Left renal cortex interstitium (tissue), 4 donors: ENCODE measurements at regions not wholly inside any gene's neighbourhood (a gene's known extent, or its start where the extent isn't known, plus 50 kb on each side); places are given as distances from the start of the nearest gene placed in this dataset.

Source experiments
- DNase-seq, 4 donors: peaks; one replicate each; pipeline ENCODE4 v3.0.0-alpha.2; 2013; ENCODE audit warnings: low read depth in 4 of 4, low spot score in 2 of 4, missing footprints in 1 of 4

DNA sequence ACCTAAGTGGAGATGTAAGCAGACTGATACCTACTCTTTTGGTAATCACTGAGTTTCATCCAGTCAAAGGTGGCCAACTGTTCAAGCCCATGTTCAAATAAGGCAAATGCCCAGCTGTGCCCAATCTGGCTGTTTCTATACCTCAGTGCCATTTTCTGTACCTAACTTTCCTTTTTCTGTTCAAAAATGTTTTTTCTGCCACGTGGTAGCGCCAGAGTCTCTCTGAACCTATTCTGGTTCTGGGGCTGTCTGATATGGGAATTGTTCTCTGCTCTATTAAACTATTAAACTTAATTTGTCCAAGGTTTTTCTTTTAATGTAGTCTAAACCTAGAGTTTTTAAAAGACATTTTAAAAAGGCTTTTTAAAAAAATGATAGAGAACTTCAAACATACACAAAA, 391.2 kb downstream of the NOVA1 start:
- no peak for DNase-seq

DNA sequence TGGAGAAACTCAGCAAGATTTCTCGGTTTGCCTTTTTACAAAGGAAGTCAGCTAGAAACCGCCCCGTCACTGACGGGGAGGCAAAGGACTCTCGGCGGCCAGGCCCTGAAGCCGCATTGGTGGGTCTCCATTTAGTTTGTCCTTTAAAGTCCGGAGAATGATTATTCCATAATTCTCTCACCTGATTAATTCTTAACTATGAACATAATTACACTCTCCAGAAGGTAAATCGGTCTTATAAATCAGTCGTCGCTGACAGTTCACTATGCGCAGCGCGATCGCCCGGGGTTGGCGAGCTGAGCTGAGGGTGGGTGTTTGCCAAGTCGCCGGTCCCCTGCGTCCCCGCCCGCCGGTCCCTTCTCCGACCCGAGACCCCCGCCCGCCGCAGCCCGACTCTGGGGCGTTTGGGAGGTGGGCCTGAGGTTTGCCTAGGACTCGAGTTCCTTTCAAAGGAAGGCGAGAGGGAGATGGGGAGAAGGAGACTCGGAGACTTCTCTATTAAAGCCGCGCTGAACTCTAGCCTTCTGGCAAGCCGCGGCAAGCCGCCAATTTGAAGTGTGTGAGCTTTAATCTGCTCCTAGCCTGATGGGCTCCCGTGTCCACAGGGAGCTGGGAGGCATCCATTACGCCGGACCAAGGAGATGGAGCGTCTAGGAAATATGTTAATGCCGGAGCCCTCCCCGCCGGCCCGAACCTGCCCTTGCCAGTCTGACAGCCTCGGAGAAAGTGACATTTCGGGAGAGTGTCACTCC, 392.9 kb downstream of the NOVA1 start:
- DNase-seq: peak; percentile 18 to 52 (median 42)

DNA sequence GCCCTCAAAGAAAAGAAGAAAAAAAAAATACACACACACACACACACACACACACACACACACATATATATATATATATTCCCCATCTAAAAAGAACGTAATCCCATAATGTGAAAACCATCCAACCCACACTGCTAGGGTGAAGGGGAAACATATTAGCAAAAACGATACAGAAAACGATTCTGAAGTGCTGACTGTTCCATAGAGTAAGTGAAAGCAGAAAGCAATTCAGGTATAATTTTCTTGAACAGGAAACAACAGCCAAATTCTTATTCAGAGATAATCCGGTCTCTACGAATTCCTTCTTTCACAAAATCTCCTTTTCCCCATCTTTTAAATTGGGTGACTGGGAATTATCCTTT, 393.5 kb downstream of the NOVA1 start:
- DNase-seq: peak in 2 of 4 donors; percentile 18 to 23

DNA sequence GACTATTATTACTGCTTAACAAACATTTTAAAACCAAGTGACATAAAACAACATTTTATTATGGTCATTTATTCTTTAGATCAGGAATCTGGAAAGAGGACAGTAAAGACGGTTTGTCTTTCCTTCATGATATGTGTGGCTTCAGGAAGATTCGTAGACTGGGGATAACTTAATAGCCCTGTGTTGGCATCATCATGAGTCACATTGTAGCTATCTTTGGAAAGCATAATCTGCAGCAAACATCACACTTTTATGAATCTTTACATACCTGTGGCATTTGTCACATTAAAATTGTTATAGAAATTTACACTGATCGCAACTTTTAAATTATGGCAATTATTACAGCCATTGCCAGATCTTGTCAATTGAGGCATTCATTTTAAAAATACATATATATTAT, 397.1 kb downstream of the NOVA1 start:
- no peak for DNase-seq

DNA sequence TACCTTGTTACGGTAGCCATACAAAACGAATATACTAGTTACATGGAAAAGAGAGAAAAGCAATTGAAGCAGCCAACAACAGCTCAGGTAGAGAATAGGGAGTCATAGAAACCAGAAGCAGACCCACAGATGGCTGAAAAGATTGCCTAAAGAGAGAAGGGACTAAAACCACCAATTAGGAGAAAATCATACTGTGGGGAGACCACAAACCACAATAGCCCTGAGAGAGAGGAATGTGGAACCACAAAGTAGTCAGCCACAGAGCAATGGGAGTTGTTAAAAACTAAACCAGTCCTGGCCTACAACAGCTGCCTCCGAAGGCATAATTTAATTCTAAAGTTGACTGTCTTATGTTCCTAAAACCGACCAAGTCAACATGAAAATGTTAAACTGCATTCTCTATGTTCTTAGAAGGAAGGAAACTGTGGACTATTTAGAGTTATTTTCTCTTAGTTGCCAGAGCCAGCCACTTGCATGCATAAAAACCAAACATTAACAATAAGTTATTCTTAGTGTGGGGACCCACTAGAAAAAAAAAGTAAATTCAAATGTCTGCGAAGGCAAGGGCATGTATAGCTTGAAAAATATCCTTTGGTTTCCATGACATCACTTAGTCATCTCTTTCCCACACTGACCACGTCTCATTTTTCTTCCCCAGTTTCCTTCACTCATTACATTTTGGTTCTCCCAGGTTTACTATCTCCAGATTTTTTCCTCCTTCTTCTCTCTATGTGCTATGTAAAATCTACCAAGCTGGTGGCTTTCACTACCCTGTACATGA, 398.1 kb downstream of the NOVA1 start:
- DNase-seq: no peak

- no peak for DNase-seq
Measured at GRCh38 chr14:26199096-26199495, 398.7 kb downstream of the NOVA1 start.

GRCh38 chr14:26194816-26195215, 403.0 kb downstream of the NOVA1 start:
- no peak for DNase-seq

DNA sequence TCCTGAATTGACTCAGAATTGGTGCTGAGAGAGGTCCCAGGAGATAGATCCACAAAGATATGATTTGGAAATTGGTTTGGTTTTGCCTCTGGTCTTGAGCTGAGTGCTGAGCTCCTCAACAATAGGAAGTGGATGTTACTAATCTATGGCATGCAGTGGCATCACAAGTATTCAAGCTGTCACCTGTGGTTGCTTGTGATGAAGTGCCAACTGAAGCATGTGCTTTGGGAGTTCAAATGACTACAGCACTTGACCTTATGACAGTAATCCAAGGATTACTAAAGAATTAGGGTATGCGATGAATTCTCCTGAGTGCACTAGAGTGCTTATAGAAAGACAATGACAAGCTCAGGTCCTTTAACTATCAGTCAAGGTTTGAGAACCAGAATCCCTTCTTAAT, 406.2 kb downstream of the NOVA1 start:
- DNase-seq: no peak

GRCh38 chr14:26191123-26191522, 406.7 kb downstream of the NOVA1 start:
- DNase-seq: no peak

- no peak for DNase-seq
Measured at GRCh38 chr14:26190646-26191045, 407.2 kb downstream of the NOVA1 start.

DNA sequence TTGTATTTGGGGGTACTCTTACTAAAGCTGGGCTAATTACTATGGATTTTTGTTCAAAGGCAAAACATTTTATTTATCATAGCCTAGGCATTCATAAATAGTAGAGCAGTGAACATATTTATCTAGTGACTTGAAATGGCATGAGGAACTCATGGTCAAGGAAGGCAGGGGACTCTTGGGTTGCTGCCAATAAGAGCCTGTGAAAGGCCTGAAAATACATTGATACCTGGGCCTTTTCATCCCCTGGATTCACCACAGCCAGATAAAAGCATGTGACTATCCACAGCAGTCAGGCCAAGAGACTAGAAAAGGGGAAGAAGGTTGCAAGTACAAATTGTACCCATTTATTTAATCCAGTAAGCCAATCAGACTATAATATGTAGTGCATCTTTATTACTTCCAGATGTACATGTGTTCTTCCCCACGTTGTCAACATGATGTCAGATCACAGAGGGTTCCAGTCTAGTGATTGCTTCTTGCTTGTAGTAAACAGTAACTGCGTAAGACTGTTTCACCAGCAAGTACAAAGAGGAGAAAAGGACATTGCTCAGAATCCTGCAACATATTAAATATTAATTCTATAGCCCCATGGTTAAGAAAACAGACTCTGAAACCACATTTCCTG, 409.7 kb downstream of the NOVA1 start:
- no peak for DNase-seq

DNA sequence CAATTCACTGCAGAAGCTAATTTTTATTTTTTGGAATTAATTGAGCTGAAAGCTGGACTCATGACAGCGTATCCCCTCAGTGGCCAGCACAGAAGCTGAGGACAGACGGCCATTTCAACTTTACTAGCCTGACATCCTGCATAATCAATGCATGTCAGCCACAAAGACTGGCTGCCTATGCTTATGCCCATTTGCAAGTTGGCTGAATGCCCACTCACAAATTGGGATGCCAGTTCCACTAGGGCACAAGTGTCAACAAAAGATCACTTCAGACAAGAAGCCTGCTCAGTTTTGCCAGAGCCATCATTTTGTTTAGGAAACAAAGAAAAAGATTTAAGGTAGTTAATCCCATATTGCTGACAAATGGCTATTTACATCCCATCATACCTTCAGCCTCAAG, 417.6 kb downstream of the NOVA1 start:
- no peak for DNase-seq

DNA sequence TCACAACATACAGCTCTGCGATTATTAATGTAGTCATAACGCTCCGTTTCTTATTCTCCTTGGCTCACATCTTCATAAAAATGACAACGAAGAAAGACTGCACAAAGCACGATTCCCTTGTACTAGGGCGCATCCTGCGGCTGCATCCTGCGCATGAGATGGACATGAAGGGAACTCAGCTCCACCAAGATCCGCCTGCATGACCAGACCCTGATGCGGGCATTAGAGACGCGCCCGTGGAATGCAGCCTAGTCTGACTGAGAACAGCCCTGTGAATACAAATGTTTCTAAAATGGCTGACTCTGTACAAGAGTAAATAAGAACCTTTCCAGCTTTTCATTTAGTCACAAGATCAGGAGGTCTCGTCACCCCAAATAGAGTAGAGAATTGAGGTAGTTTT, 422.2 kb downstream of the NOVA1 start:
- no peak for DNase-seq

DNA sequence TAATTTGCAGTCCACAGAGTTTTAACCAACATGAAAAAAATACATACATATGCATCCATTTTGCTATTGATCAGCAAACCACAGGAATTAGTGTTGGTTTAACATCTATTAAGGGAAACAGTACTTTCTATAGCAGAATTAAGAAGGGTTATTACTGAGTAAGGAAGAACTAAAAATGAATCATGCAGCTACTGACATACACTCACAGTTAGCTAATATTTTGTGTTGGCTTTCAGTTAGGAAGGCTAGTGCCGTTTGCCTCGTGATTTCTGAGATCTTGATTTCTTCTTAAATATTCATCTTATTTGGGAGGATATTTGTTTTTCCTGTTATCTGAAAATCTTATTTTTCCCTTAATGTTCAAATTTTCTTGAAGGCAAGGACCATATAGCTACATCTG, 423.4 kb downstream of the NOVA1 start:
- no peak for DNase-seq

DNA sequence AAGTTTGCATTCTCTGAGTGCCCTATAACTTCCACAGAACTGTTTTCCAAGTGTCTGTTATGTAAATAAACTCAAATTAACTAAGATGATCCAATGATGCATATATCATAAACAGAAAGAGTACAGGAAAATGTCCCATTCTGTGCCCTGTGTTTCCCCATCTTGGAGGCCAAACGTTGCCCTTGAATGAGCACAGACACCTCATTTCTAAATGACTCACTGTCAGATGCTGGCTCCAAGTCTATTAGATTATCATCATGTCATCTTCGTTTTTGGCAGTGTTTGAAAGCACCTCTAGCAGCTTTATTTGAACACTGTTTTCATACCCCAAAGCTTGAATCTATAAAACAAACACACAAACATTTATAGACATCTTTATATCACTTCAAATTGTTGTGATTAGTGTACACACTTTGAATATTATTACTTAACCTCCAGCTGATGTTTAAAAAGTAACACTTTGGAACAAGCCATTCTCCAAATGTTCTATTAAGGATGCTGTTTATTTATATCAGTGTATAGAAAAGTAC, 424.2 kb downstream of the NOVA1 start:
- no peak for DNase-seq

DNA sequence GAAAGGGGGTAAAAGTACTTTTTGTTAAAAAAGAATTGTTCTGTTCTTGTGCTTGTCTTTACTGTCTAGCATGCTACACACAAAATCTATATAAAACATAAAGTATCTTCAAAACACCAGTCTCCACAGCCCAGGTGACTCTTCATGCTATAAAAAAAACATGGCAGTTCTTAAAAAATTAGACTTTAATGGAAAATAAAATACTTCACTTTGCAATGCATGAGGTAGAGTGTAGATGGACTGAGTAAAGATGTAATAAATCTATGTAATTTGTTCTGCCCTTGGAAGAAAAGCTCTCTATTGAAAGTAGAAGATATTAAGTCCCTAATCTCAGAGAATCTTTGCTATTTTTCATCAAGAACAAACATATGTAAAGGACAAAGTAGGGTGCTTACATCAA, 425.4 kb downstream of the NOVA1 start:
- DNase-seq: no peak

DNA sequence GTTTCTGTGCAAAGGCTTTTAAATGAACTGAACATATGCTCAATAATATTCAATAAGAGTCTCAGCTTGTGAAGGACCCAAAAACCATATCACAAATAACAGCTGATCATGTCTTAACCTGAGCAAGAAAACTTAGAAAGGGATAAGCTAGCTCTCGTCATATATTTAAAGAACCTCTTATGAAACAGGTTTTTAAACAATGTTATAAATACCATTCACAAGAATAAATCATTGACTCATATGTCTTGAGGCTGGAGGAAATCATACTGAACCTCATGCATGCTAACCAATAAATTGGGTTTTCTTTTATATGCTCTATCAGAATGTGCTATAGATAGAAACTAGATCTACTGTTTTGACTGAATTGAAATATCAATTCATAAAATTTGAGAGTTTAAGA, 426.9 kb downstream of the NOVA1 start:
- DNase-seq: no peak

GRCh38 chr14:26163761-26164160, 434.1 kb downstream of the NOVA1 start:
- DNase-seq: no peak

DNA sequence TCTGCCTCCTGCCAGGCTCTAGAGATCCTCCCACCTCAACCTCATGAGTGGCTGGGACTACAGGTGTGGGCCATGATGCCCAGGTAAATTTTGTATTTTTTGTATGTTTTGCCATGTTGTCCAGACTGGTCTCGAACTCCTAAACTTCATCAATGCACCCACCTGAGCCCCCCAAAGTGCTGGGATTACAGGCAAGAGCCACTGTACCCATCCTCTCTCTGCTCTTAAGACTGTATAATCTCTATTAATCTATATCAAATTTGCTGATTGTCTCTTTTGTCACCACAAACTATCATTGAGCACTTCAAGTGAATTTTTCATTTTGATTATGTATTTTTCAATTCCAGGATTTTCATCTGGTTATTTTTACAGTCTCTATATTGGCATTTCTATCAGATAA, 440.3 kb downstream of the NOVA1 start:
- no peak for DNase-seq

GRCh38 chr14:26143057-26143456, 454.8 kb downstream of the NOVA1 start:
- no peak for DNase-seq

DNA sequence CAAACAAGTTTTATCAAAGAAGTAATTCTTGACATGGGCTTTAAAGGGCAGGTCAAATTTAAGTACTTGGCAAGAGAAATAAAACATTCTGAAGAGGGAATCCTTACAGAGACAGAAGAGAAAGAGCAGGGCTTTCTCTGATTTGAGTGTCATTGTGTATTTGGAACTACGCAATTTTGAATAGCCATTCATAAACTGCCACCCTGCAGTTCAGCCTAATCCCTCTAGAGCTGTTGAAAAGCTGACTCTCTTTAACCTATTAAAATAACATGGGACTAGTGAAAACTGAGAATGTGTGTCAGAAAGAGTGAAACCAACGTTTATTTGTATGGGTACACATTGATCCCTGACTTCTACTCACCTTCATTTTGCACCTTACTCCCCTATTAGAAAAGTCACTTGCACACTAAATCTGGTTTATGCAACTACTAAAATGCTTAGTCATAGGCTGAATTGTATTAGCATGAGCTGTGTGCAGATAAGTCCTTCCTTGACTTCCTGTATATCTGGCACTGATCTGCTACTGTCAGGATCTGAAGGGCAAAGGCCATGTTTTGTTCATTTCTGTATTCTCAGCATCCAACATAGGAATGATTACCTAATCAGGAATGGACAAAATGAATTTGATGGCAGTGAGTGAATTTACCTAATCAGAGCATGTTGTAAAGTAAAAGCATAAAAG, 458.9 kb downstream of the NOVA1 start:
- DNase-seq: no peak
